Stimulated activated CD4-positive, alpha-beta T cell treated with anti-CD3 and anti-CD28 coated beads, Interleukin-4, amount 100 ng/mL, for 4 hours (primary cell): ENCODE measurements at regions not wholly inside any gene's neighbourhood (a gene's known extent, or its start where the extent isn't known, plus 50 kb on each side); places are given as distances from the start of the nearest gene placed in this dataset.
"Not testable (repeated sequence)": the region's sequence is repeated elsewhere in the genome, so short reads cannot be mapped to it uniquely, and the experiment has no call there.

Experiments used
- DNase-seq, 2 experiments: peaks; one replicate each; pipeline ENCODE4 v3.0.0-alpha.2; 2020

DNA sequence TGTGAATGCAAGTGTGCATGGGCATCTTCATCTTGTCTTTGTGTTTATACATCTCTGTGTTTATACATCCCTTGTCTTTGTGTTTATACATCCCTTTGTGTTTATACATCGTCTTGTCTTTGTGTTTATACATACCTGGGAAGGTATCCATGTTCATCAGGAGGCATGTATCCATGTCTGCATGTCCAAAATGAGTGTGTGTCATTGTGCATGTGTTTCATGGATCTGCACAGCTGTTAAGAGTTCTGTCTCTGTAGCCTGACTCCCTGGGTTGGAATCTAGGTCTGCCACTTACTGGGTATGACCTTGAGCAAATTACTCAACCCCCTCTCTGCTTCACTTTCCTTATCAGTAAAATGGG lies 50.1 kb upstream of the SIRPA start:
- no peak for DNase-seq

DNA sequence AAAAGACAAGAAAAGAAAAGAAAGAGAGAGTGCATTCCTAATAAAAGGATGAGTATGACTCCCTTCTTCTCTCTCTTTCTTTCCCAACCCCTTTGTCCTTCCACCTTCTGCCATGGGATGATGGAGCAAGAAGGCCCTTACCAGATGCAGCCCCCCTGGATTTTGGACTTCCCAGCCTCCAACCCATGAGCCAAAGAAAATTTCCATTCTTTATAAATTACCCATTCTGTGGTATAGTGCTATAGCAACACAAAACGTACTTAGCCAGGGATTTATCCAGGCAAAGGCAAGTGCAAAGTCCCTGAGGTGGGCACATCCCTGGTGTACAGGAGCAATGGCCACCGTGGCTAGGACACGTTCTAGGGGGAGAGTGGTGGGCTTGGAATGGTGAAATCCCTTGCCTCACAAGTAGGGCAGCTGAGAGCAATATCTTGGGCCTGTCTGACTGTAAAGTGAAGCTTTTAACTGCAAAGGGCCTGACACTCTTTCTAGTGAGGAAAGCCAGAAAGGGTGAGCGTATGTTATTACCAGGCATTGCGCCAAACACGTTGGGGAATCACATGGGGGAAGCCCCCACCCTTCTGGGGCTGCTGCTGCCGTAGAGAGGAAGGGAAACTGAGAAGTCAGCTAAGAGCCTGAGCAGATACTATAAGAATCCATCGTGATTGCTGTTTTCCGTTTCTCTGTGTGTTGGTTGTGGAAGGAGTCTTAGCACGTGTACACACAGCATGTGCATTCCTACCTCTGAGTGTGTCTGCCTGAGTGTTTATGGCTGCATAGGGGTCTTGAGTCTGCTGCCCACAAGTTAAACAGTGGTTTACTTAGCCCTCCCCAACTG lies 50.7 kb upstream of the SIRPA start:
- peak in 1 of 2 experiments; percentile 8 for DNase-seq

DNA sequence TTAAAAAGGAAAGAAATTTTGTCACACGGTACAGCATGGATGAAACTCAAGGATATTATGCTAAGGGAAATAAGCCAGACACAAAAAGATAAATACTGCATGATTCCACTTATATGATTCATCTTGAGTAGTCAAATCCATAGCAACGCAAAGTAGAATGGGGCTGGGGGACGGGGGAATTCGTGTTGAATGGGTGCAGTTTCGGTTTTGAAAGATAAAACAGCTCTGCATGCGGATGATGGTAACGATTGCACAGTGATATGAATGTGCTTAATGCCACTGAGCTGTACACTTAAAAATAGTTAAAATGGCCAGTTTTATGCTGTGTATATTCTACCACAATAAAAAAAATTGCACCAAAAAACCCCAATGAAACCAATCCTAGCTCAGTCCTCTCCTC lies 52.9 kb upstream of the SIRPA start:
- DNase-seq, result no peak

DNA sequence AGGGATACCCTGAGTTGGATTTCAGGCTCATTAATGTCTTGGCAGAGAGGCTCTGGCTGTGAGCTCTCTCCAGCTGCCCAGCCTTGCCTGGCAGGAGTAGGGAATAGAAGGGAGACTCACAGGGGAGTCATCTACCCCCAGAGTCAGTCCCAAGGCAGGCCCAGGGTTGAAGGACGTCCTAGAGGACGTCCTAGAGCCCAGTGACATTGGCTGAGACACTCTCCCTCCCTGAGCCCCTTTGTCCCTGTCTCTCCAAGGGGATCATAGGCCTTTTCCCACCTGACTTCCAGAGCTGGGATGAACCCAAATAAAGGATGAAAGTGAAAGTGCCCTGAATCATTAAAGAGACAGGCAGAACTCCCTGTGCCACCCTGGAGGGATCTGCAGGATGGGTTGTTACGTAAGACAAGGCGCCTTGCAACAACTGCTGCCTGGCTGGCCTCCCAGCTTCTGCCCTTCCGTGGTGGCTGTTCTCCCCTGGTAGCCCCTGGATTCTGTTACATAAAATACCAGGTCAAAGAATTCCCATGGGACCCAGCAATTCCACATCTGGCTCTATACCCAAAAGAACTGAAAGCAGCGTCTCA lies 53.6 kb upstream of the SIRPA start:
- DNase-seq, result no peak

- DNase-seq, result no peak
These were observed 54.2 kb upstream of the SIRPA start for GRCh38 chr20:1840817-1841553.

- not testable (repeated sequence) for DNase-seq
These were observed 55.6 kb upstream of the SIRPA start for GRCh38 chr20:1839376-1840317.

DNA sequence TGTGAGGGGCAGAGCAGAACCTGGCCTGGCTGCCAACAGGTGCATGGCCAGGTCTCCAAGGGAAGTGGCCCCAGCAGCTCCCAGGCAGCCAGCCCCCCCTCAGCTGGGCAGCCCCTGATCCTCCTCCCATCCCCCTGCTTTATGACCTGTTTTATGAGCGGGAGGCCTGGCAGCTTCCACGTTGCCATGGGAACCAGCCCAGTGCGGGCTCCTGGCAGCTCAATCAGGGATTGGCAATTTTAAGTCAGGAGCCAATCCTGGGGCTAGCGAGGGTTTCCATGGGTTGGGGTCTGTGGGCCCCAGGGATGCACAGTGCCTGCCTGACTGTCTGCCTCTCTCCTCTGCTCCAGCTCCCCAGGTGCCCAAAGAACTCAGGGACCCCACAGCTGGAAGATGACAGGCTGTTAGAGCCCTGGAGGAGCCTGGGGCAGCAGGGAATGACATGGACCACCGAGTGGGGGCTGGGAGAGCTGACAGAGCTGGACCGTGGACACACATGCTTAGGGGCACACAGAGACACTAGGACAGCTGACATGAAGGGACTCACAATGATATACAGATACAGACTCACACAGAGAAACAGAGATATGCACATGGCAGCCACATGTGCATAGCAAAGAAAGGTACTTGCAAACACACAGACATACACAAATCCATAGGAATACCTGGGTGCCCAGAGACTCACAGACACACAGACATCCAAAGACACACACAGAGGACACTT lies 56.5 kb upstream of the SIRPA start:
- DNase-seq, result no peak

GRCh38 chr20:1835186-1836035 lies 59.8 kb upstream of the SIRPA start:
- DNase-seq, result no peak

GRCh38 chr20:1833728-1834726 lies 61.2 kb upstream of the SIRPA start:
- DNase-seq, result no peak

DNA sequence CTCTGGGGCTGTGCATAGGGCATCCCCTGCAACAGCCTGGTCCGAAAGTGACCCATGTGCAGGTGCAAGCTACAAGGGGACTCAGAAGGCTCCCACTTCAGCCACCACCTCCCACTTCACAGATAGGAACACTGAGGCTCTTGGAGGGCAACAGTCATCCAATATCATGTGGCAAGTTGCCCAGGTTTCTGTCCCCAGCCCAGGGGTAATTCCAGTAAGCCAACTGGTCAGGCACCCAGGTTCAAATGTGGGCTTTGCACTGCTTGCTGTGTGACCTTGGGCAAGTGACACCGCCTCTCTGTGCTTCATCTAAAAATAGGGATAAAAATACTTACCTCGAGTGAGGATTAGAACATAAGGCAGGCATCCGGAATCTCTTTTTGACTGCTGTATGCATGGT lies 62.0 kb upstream of the SIRPA start:
- DNase-seq, result no peak

- DNase-seq, result no peak
These were observed 62.6 kb upstream of the SIRPA start for GRCh38 chr20:1832634-1833033.

- no peak for DNase-seq
These were observed 63.6 kb upstream of the SIRPA start for GRCh38 chr20:1831606-1832005.

DNA sequence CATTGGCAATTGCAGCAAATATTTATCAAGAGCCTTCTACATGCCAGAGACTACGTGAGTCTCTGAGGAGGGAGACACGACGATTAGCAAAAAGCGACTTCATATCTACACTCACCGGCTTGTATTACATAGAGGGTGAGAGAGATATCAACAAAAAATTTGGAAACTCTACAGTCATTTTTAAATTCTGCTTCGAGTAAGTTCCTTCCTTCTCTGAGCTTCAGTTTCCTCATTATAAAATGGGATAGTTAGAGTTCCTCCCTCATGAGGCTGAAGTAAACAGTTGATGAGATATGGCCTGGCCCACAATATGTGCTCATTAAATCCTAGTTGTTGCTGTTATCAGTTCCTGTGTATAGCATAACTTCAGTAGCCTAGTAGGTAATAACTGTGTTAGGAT lies 64.1 kb upstream of the SIRPA start:
- DNase-seq, result no peak

DNA sequence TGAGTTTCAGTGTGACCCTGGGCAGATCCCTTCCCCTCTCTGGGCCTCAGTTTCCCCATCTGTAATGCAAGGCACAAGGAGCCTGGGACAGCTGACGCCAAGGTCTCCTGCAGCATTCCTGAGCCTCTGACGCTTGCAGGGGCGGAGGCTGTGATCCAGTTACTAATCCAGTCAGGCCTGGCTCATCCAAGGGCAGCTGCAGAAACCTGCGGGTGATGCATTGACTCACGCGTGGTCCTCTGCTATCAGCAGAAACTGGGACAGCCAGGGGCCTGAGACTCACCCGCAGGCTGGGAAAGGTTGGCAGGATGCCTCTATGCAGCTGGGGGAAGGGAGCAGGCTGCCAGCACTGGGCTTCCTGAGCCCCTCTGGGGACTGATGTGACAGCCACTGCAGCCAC lies 65.0 kb upstream of the SIRPA start:
- no peak for DNase-seq

DNA sequence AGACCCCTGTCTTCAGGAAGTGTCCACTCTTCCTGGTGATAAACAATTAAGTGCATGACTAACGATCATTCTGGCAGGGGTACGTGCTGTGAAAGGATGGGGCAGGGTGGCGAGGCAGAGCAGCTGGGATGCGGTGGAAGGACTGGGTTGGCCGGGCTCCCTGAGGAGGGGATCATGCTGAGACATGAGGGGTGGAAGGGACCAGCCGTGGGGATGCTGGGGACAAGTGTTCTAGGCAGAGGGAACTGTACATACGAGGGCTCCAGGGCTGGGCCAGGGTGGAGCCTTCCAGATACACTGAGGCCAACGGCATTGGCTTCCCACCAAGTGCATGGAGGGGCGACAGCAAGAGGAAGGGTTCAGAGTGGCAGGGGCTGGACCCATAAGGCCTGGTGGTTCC lies 65.7 kb upstream of the SIRPA start:
- DNase-seq, result no peak

- DNase-seq, result no peak
These were observed 66.4 kb upstream of the SIRPA start for GRCh38 chr20:1828786-1829131.

GRCh38 chr20:1827974-1828785 lies 67.0 kb upstream of the SIRPA start:
- DNase-seq, result no peak

DNA sequence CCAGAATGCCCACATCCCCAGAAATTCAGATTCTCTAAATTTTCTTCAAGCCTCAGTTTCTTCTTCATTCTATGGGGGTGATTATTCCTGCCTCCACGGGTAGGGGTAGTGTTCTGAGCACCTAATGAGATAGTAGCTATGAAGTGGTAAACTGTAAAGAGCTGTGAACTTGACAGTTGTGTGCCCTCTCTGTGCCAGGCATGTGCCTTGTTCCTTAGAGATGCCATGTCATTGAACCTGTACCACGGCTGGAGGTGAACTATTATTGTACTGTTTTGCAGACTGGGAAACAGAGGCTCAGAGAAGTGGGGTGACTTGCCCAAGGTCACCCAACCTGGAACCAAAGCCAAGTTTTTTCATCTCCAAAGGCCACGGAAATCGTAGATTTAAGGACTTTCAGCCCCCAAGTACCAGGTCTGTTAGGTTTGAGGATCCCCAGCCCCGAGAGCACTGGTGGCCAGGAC lies 67.7 kb upstream of the SIRPA start:
- DNase-seq, result no peak

GRCh38 chr20:1825938-1826445 lies 69.2 kb upstream of the SIRPA start:
- no peak for DNase-seq
